ENCODE measurements at regions not wholly inside any gene's neighbourhood (a gene's known extent, or its start where the extent isn't known, plus 50 kb on each side); places are given as distances from the start of the nearest gene placed in this dataset.

DNA sequence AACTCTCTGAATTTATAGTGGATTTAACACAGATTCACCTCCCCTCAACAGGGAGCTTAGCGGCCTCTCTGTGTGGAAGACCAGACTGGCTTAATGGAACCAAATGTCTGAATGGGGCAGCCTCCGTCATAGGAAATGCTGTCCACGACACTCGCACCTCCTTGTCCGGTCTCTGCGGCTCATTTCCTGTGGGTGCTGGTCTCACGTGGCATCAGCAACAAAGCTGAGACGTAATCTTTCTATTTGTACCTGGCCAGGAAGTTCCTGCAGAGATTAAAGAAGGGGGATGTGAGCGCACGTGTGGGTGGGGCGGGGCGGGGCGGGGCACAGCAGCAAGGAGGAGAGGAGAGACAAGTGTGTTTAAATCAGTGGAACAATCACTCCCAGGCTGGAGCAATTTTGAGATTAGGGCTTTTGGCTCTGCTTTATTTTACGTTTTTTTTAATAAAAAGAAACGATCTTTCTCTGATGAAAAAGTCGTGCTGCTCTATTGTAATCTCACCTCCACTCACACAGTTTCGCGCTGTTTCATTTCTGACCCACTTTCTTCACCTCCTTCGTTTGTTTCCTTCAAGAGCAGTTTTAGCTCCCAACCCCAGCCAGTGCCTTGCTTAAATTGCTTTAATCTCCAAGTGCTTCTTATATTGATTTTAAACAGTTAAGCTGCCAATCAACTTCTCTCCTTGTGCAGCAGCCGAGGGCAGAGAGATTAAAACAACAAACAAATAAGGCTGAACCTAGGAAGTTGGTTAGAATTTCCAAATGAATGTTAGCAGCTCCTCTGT lies 132.2 kb upstream of the ASTN2 start:
- intact Hi-C loops (cut with DNase I; ENCODE audit: low total_unique reads) = no loop called here

DNA sequence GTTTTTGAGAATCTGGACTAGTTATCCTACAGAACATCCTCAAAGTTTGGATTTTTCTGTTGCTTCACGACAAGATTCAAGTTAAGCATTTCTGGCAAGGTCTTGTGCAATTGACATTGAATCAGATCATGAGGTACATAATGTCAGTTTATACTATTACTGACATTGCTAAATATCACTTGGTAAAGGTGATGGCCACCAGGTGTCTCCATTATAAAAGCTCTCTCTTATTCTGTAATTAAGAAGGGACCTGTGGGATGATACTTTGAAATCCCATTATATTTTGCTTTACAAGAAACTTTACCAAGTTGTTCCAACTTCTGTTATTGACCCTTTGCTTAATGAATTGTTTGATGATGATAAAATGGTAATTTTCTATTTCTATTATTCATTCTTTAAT lies 131.0 kb upstream of the ASTN2 start:
- TF ChIP-seq, protein P1, sequence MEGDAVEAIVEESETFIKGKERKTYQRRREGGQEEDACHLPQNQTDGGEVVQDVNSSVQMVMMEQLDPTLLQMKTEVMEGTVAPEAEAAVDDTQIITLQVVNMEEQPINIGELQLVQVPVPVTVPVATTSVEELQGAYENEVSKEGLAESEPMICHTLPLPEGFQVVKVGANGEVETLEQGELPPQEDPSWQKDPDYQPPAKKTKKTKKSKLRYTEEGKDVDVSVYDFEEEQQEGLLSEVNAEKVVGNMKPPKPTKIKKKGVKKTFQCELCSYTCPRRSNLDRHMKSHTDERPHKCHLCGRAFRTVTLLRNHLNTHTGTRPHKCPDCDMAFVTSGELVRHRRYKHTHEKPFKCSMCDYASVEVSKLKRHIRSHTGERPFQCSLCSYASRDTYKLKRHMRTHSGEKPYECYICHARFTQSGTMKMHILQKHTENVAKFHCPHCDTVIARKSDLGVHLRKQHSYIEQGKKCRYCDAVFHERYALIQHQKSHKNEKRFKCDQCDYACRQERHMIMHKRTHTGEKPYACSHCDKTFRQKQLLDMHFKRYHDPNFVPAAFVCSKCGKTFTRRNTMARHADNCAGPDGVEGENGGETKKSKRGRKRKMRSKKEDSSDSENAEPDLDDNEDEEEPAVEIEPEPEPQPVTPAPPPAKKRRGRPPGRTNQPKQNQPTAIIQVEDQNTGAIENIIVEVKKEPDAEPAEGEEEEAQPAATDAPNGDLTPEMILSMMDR (IDR thresholded peaks at IDR 0.05) = no peak
- no peak for TF ChIP-seq POLR2A (IDR thresholded peaks at IDR 0.05)
- intact Hi-C loops (cut with DNase I; ENCODE audit: low total_unique reads) = no loop called here
- no peak overlapping the region for H3K4me3 ChIP-seq (ENCODE audit: low read depth, poor library complexity, severe bottlenecking)
- no peak for DNase-seq (ENCODE audit: low spot score in 2 of 2)
- 63 to 82% methylated on average over 1 of the region's 1 CpG for WGBS, 2 donors

More for the DNA sequence above, 132.2 kb upstream of the ASTN2 start:
- 22% methylated on average over 20 of the region's 20 CpGs for WGBS, 2 donors
- TF ChIP-seq, protein P1 (IDR thresholded peaks at IDR 0.05) = no peak
- TF ChIP-seq POLR2A (IDR thresholded peaks at IDR 0.05) = no peak
- DNase-seq (ENCODE audit: low spot score in 2 of 2) = no peak
- H3K4me3 ChIP-seq (ENCODE audit: low read depth, poor library complexity, severe bottlenecking) = no peak overlapping the region

DNA sequence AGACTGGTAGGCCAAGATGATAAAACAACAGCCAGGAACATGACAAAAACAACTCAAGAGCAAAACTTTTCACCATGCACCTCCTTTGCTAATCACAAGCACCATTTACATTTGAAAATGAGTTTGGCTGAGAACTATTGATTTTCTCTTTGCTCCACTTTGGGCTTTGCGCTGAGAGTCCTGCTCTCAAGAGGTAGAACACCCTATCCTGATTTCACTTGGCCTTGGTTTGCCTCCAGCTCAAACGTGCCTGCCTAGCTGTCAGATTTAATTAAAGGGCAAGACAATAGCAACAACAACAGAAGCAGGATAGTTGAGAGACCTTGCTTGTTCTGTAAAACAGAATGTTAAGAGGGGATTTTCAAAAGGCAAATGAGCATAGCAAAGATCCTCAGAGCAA lies 128.2 kb upstream of the ASTN2 start:
- WGBS, 2 donors = 42 to 46% methylated on average over 2 of the region's 2 CpGs
- no peak overlapping the region for H3K4me3 ChIP-seq (ENCODE audit: low read depth, poor library complexity, severe bottlenecking)
- DNase-seq (ENCODE audit: low spot score in 2 of 2) = no peak
- intact Hi-C loops (cut with DNase I; ENCODE audit: low total_unique reads) = no loop called here
- no peak for TF ChIP-seq POLR2A (IDR thresholded peaks at IDR 0.05)
- TF ChIP-seq, protein P1 (IDR thresholded peaks at IDR 0.05) = no peak

DNA sequence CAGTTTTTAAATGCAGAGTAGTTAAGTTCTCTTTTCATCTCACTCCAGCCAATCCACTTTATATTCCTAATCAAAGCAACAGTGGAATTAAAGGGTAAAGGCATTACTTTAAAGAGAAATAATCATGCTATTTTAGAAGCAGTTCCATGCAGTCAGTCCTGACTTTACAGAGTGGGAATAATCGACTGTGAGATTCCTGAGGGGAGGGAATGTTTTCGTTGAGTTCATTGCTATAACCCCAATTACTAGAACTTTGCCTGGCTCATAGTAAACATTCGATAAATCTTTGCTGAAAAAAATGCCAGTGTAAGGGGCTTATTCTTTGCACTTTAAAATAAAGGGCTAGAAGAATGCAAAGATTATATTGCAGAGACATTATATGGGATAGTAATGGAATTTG lies 127.2 kb upstream of the ASTN2 start:
- TF ChIP-seq, protein P1 (IDR thresholded peaks at IDR 0.05) = no peak
- no peak for TF ChIP-seq POLR2A (IDR thresholded peaks at IDR 0.05)
- 56 to 64% methylated on average over 3 of the region's 3 CpGs for WGBS, 2 donors
- DNase-seq (ENCODE audit: low spot score in 2 of 2) = no peak
- no peak overlapping the region for H3K4me3 ChIP-seq (ENCODE audit: low read depth, poor library complexity, severe bottlenecking)
- intact Hi-C loops (cut with DNase I; ENCODE audit: low total_unique reads) = no loop called here

DNA sequence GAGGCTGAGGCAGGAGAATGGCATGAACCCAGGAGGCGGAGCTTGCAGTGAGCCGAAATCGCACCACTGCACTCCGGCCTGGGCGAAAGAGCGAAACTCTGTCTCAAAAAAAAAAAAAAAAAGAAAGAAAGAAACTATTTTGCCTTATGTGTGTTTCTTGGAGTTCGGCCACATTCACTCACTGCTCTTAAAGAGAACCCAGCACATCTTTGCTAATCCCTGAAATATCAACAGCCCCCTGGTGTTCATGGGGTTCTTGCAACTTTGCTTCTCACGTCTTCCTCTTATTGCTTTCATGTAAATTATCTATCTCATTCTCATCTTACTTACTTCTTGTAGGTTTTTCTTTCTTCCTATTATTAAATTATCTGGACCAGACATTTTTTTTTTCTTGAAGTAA lies 126.3 kb upstream of the ASTN2 start:
- no peak for DNase-seq (ENCODE audit: low spot score in 2 of 2)
- WGBS, 2 donors = 82 to 86% methylated on average over 8 of the region's 8 CpGs
- TF ChIP-seq, protein P1 (IDR thresholded peaks at IDR 0.05) = no peak
- TF ChIP-seq POLR2A (IDR thresholded peaks at IDR 0.05) = no peak
- intact Hi-C loops (cut with DNase I; ENCODE audit: low total_unique reads) = no loop called here
- no peak overlapping the region for H3K4me3 ChIP-seq (ENCODE audit: low read depth, poor library complexity, severe bottlenecking)

DNA sequence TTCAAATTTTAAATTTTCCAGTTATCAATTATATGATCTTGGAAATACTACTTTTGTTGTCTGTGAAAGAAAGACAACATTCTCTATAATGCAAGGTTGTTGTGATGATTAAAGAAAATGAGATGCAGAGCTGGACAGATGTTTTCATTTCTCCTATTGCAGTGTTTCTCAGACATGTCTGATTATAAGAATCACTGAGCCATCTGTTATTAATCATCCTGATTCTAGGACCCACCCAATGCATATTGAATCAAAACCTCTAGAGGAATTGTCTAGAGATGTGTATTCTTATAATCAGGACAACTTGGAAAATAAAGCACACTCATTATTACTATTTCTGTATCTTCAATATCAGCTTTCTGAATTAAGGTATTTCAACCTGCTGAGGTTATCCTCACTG lies 121.1 kb upstream of the ASTN2 start:
- no peak for TF ChIP-seq POLR2A (IDR thresholded peaks at IDR 0.05)
- TF ChIP-seq, protein P1 (IDR thresholded peaks at IDR 0.05) = no peak
- intact Hi-C loops (cut with DNase I; ENCODE audit: low total_unique reads) = no loop called here
- DNase-seq (ENCODE audit: low spot score in 2 of 2) = no peak
- no peak overlapping the region for H3K4me3 ChIP-seq (ENCODE audit: low read depth, poor library complexity, severe bottlenecking)

Measured in lower leg skin (tissue), 4 donors.